GM18868 (cell line): ENCODE measurements at regions not wholly inside any gene's neighbourhood (a gene's known extent, or its start where the extent isn't known, plus 50 kb on each side); places are given as distances from the start of the nearest gene placed in this dataset.

Experiments used
- ATAC-seq: cut with Tn5 transposase; IDR thresholded peaks from one replicate; pipeline ENCODE4 v1.9.1; 2021; ENCODE audit warnings: mild to moderate bottlenecking, moderate library complexity; ENCODE audit not compliant: unreplicated experiment

GRCh38 chr9:90408659-90409058 lies 234.0 kb downstream of the DIRAS2 start:
- ATAC-seq, result no peak

DNA sequence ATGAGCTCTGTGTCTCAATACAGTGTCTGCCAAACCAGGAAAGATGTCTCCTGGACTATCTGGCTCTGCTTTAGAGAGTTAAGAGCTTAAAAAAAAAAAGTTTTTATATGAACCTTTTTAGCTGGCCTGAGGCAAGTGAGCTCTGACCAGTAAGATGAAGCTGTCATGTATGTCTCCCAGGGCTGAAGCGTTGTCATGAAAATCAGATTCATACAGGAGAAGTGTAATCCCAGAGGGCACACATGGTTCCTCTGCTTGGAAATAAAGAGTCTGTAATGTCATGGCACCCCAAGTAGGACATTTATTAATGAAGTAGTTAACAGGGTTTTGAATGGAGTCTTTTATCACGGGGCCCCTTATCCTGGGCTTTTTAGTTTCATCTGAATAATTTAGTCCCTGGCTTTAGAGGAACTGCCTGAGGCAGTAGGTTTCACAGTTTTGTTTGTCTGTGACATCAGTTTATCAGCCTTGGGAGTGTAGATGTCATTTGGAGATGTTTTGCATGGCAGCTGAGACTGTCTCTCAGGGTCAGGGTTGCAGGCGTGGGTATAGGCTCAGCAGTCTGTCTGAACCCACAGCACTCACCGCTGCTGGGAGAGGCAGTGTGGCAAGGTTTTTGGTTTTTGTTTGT lies 223.3 kb downstream of the DIRAS2 start:
- no peak for ATAC-seq

DNA sequence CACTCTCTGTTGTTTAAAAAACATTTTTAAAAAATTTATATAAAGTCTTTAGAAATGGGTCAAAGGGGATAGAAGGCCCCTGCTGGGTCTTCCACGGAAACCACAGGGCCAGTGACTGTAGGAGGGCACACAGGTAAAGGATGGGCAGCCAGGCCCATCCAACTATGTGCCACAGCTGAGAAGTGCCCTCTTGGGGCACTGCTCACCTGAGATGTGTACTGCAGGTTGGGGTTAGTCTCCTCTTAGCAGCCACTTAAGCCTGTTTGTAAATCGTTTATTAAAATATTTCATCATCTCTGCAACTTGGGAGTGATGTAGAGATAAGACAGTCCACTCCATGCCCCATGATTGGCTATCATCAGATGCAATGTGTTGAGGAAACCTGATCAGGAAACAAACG lies 222.4 kb downstream of the DIRAS2 start:
- no peak for ATAC-seq

DNA sequence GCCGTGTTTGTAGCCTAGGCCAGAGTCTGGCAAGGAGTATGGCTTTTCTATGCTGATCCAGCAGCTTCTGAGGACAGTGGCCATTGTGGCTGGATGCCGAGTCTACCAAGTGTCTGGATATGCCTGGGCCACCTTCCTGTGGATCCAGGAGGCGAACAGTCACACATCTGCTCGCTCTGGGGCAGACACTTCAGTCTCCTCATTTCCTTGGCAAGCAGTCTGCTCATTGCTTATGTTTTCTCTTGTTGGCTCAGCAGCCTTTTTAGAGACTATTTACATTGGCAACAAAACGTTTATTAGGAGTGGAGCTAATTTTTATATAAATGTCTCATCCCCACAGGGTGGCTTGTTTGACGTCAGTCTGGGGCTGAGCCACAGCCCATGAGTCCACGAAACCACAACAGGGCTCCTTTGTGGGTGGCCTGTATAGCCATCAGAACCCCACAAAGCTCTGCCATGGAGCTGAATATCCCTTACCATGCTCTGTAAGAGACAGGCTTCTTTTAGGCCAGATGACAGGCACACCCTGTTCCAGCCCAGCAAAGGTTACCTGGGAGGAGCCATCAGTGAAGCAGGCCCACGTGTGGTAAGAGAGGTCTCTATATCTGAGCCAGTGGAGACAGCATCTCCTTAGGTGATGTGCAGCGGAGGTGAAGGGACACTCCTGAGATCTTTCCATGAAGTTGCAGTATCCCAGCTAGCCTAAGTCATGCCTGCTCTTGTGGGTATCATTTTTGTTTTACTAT lies 221.7 kb downstream of the DIRAS2 start:
- no peak for ATAC-seq

GRCh38 chr9:90421786-90422185 lies 220.8 kb downstream of the DIRAS2 start:
- ATAC-seq, result no peak

GRCh38 chr9:90423661-90424193 lies 218.9 kb downstream of the DIRAS2 start:
- no peak for ATAC-seq

DNA sequence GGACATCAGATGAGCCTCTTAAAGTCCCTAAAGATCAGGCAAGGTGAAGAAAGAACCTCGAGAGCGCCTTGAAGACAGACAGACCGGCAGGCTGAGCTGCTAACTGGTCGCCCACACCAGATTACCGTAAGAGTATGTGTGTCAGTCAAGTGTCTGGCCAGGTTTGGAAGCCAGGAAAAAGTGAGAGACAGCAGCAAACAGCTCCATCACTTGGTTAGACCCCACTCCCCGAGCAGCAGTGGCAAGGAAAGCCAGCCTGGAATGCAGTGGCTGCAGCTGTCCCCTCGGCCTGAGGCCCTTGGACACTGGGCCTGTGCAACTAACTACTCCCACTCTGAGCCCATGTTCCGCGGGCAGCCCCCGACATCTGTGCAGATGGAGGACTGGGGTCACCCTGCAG lies 214.1 kb downstream of the DIRAS2 start:
- no peak for ATAC-seq

- no peak for ATAC-seq
Measured at GRCh38 chr9:90432951-90433350, 209.7 kb downstream of the DIRAS2 start.

DNA sequence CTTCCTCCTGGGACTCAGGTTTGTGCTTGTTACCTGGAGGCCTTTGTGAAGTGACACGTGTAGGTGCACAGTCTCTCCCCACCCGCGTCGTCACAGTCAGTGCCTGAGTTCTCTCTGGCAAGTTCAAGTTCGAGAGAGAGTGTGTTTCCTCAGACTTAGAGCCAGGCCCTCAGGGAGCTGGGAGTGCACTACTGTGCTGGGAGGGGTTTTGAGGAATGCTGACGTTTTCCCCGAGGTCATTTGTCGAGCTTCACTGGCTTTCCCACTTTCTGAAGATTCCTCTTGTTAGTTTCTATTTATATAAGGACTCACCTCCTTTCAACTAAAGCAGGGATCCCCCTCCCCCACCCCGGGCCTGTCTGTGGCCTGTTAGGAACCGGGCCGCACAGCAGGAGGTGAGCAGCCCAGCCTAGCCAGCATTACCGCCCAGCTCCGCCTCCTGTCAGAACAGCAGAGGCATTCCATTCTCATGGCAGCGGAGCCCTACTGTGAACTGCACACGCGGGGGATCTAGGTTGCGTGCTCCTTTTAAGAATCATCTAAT lies 209.2 kb downstream of the DIRAS2 start:
- no peak for ATAC-seq

- no peak for ATAC-seq
Measured at GRCh38 chr9:90441814-90442213, 200.8 kb downstream of the DIRAS2 start.

- no peak for ATAC-seq
Measured at GRCh38 chr9:90442723-90443122, 199.9 kb downstream of the DIRAS2 start.

- ATAC-seq, result no peak
Measured at GRCh38 chr9:90444609-90445204, 197.9 kb downstream of the DIRAS2 start.

DNA sequence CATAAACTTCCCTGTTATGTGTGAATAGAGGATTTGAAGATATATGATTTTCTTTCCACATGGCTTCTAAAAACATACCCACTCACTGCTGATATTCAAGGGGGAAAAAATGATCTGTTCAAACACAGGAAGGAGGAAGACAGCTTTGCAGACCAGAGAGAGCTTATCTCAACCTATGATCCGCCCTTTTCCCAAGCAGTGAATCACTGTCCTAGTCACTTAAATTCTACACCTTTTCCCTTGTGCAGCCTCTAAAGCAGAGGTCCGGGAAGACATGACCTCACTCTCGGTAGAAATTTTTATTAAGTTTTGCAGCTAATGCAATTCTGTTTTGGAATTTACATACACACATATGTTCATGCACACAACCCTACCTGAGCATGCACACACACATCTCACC lies 197.2 kb downstream of the DIRAS2 start:
- no peak for ATAC-seq

GRCh38 chr9:90446200-90446948 lies 196.2 kb downstream of the DIRAS2 start:
- no peak for ATAC-seq

DNA sequence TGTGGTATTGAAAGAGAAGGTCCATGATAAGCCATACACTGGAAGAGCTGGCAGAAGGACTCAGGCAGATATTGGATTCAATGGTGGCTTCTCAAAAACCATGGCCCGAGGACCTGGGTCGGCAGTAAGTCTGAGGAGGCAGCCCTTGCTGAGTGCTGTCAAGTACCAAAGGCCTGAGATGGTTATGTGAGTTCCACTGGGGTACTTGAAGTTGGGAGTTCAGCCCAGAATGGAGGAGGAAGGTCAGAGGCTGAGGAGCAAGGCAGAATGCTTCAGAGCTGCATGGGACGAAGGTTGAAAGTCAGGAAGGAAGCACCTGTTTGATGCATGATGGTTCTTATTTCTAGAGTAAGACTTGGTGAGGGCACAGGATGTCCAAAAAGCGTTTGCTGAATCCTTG lies 194.9 kb downstream of the DIRAS2 start:
- no peak for ATAC-seq

DNA sequence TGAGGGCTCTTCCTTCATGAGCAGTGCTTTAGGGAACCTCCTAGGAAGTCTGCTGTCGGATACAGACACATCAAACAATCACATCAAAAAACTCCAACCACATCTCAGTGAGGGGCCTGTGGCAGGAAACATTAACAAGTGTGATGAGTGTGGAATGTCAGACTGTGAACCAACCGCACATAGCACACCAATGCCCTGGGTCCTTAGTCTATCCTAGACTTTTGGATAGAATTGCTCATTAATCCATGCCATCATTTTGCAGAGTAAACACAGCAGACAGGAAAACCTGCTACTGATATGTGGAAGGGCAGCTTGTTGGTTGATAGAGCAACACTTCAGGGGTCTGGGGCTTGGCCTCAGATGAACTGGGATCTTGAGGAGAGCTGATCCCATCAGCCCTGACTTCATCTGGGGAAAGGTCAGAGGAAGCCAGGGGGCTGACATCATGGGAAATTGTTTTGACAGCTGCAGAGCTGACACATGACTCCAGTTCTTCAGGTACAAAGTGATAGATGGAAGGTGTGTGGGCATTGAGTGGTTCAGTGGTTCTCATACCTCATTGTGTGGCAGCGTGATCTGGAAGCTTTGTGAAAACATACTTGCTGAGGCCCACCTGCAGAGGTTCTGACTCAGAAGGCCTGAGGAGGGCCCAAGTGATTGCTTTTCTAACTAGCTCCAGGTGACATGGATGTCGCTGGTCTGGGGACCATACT lies 193.3 kb downstream of the DIRAS2 start:
- ATAC-seq, result no peak

DNA sequence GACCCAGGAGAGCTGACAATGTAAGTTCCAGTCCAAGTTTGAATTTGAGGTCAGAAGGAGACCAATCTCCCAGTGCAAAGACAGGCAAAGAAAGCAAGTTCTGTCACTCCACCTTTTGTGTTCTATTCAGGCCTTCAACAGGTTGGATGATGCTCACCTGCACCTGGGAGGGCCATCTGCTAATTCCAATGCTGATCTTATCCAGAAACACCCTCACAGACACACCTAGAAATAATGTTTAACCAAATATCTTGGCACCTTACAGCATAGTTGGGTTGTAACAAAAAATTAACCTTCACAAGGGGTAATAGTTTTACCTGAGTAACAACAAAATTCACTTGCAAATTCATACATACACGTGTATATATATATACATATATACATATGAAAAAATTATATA lies 190.8 kb downstream of the DIRAS2 start:
- ATAC-seq, result no peak

DNA sequence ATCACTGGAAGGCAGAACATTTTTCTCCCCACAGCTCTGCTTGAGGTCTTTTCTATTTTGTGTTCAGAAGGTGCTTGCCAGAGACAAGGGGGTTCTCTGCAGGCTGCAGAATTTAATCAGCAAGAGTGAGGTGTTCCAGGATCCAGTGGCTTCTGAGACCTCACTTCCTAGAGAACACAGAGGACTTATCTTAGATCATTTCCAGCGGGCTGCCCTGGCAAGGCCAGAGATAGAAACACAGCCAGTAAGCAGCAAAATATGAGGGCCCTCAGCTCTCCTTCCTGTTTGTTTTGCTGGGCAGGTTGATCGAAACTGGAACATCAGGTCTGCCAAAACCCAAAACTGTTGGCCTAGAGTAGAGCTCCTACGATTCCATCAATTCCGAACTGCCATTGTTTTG lies 187.3 kb downstream of the DIRAS2 start:
- ATAC-seq, result no peak

- no peak for ATAC-seq
Measured at GRCh38 chr9:90457386-90458190, 185.0 kb downstream of the DIRAS2 start.

DNA sequence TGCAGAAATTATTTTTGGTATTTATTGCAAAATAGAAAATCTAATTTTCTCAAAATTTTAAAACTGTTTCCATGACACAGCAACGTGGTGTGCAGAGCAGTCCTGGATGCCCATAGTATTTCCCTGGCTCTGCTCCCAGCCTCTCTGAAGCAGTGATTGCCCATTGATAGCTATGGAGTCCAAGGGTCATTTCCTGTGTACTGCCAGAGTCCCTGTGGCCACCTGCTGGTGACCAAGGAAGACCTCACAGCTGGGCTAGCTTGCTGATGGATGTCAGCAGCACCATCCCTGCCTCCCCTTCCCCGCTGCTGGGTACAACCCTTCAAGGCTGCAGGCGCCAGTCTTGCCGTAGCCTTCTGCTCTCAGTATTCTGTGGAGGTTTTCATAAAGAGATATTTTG lies 184.1 kb downstream of the DIRAS2 start:
- no peak for ATAC-seq
